HEK293 (cell line): ENCODE measurements at regions not wholly inside any gene's neighbourhood (a gene's known extent, or its start where the extent isn't known, plus 50 kb on each side); places are given as distances from the start of the nearest gene placed in this dataset.

ENCODE experiments used
- CTCF ChIA-PET: fragments of 350-600 bp; formaldehyde crosslinking; extraction: SDS; loops from one replicate; lab custom pipeline; 2021; ENCODE audit warnings: antibody characterized with exemption; lab: Yijun Ruan, JAX
- POLR2A ChIA-PET: fragments of 300-600 bp; formaldehyde crosslinking; extraction: SDS; loops from one replicate; lab custom pipeline; 2020; ENCODE audit warnings: antibody characterized with exemption, inconsistent platforms; lab: Yijun Ruan, JAX
- H3K27ac ChIP-seq: fragments of 200-500 bp; sonication (Bioruptor generic); 2 replicates; pipeline ENCODE4 v1.5.1; 2014; ENCODE audit warnings: low read depth, low read length, control low read depth, inconsistent platforms; ENCODE audit errors: extremely low read depth
- H3K36me3 ChIP-seq, 2 experiments: fragments of 200-500 bp in 1 of 2; sonication (Bioruptor generic) in 1 of 2; 1 replicate in 1 of 2; 2 replicates in 1 of 2; pipeline ENCODE4 v1.5.1; 2014 to 2017; ENCODE audit warnings: inconsistent platforms in 2 of 2, low read length in 2 of 2; ENCODE audit not compliant: control insufficient read depth in 2 of 2, insufficient read depth in 1 of 2
- H3K4me1 ChIP-seq: fragments of 200-500 bp; sonication (Bioruptor generic); 2 replicates; pipeline ENCODE4 v1.5.1; 2014; ENCODE audit warnings: mild to moderate bottlenecking, low read length, inconsistent platforms; ENCODE audit not compliant: control insufficient read depth, insufficient read depth
- H3K4me3 ChIP-seq: 2 replicates; pipeline ENCODE4 v1.5.1; 2011; ENCODE audit warnings: low read depth, mild to moderate bottlenecking, control low read depth, low read length, moderate library complexity
- H3K9me3 ChIP-seq: fragments of 200-500 bp; sonication (Bioruptor generic); 2 replicates; pipeline ENCODE4 v1.5.1; 2014; ENCODE audit warnings: low read depth, low read length, inconsistent platforms; ENCODE audit not compliant: control insufficient read depth, insufficient read depth
- OVOL3 ChIP-seq: fragments of 450-650 bp; formaldehyde crosslinking; IDR thresholded peaks from 2 replicates; pipeline ENCODE4 v1.5.1; 2016; ENCODE audit warnings: missing biosample characterization, missing genetic modification characterization
- RBAK ChIP-seq: fragments of 450-650 bp; formaldehyde crosslinking; IDR thresholded peaks from 2 replicates; pipeline ENCODE4 v1.5.1; 2016; ENCODE audit warnings: missing biosample characterization, missing genetic modification characterization
- WT1 ChIP-seq: fragments of 450-650 bp; formaldehyde crosslinking; IDR thresholded peaks from 2 replicates; pipeline ENCODE4 v1.5.1; 2016; ENCODE audit warnings: missing biosample characterization, missing genetic modification characterization
- ZEB2 ChIP-seq: fragments of 450-650 bp; formaldehyde crosslinking; IDR thresholded peaks from 2 replicates; pipeline ENCODE4 v1.5.1; 2016; ENCODE audit warnings: missing biosample characterization, missing genetic modification characterization
- ZFP3 ChIP-seq: fragments of 450-650 bp; formaldehyde crosslinking; IDR thresholded peaks from 2 replicates; pipeline ENCODE4 v1.5.1; 2016; ENCODE audit warnings: low read depth, missing biosample characterization, missing genetic modification characterization
- ZNF211 ChIP-seq: fragments of 450-650 bp; formaldehyde crosslinking; IDR thresholded peaks from 2 replicates; pipeline ENCODE4 v1.5.1; 2016; ENCODE audit warnings: low read depth, missing biosample characterization, missing genetic modification characterization
- ZNF23 ChIP-seq: fragments of 450-650 bp; formaldehyde crosslinking; IDR thresholded peaks from 2 replicates; pipeline ENCODE4 v1.5.1; 2016; ENCODE audit warnings: missing biosample characterization, missing genetic modification characterization, borderline replicate concordance
- ZNF239 ChIP-seq: fragments of 450-650 bp; formaldehyde crosslinking; IDR thresholded peaks from 2 replicates; pipeline ENCODE4 v1.5.1; 2016; ENCODE audit warnings: missing biosample characterization, missing genetic modification characterization
- ZNF324 ChIP-seq: fragments of 450-650 bp; formaldehyde crosslinking; IDR thresholded peaks from 2 replicates; pipeline ENCODE4 v1.5.1; 2016; ENCODE audit warnings: missing biosample characterization, missing genetic modification characterization
- ZNF558 ChIP-seq: fragments of 450-650 bp; formaldehyde crosslinking; IDR thresholded peaks from 2 replicates; pipeline ENCODE4 v1.5.1; 2016; ENCODE audit warnings: missing biosample characterization, missing genetic modification characterization
- ZNF600 ChIP-seq: fragments of 450-650 bp; formaldehyde crosslinking; IDR thresholded peaks from 2 replicates; pipeline ENCODE4 v1.5.1; 2016; ENCODE audit warnings: missing biosample characterization, missing genetic modification characterization
- ZNF677 ChIP-seq: fragments of 450-650 bp; IDR thresholded peaks from 2 replicates; pipeline ENCODE4 v1.5.0; 2018; ENCODE audit warnings: missing biosample characterization, mild to moderate bottlenecking, missing genetic modification characterization, moderate library complexity
- ZNF830 ChIP-seq: fragments of 450-650 bp; IDR thresholded peaks from 2 replicates; pipeline ENCODE4 v1.5.0; 2018; ENCODE audit warnings: missing biosample characterization, missing genetic modification characterization, low read depth, mild to moderate bottlenecking, moderate library complexity
- TF ChIP-seq, protein P1 (sequence below): fragments of 450-650 bp; formaldehyde crosslinking; IDR thresholded peaks from 2 replicates; pipeline ENCODE4 v1.5.1; 2016; ENCODE audit warnings: missing biosample characterization, missing genetic modification characterization, low read depth
- TF ChIP-seq, protein P2 (sequence below): fragments of 450-650 bp; formaldehyde crosslinking; IDR thresholded peaks from 2 replicates; pipeline ENCODE4 v1.5.1; 2016; ENCODE audit warnings: missing biosample characterization, missing genetic modification characterization
- TF ChIP-seq, protein P3 (sequence below): fragments of 450-650 bp; formaldehyde crosslinking; IDR thresholded peaks from 2 replicates; pipeline ENCODE4 v1.5.1; 2016; ENCODE audit warnings: missing biosample characterization, missing genetic modification characterization
- TF ChIP-seq, protein P4 (sequence below): fragments of 450-650 bp; formaldehyde crosslinking; IDR thresholded peaks from 2 replicates; pipeline ENCODE4 v1.5.1; 2017; ENCODE audit warnings: missing biosample characterization, mild to moderate bottlenecking, missing genetic modification characterization, moderate library complexity
- TF ChIP-seq, protein P5 (sequence below): fragments of 450-650 bp; formaldehyde crosslinking; IDR thresholded peaks from 2 replicates; pipeline ENCODE4 v1.5.1; 2016; ENCODE audit warnings: missing biosample characterization, missing genetic modification characterization

DNA sequence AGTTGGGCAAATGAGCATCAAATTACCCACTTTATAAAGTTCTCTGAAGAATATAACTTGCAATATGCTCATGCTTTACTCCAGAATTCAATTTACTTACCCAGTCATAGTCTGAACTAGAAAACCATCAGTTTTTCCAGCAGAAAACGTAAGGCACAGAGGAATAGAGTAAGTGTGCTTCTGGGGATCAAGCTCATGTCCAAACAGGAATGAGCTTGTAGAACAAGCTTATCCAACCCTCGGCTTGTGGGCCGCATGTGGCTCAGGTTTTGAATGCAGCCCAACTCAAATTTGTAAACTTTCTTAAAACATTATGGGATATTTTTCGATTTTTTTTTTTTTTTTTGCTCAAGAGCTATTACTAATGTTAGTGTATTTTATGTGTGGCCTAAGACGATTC, 308.5 kb upstream of the KLF12 start:
- POLR2A ChIA-PET: no interaction called here
- TF ChIP-seq, protein P1, sequence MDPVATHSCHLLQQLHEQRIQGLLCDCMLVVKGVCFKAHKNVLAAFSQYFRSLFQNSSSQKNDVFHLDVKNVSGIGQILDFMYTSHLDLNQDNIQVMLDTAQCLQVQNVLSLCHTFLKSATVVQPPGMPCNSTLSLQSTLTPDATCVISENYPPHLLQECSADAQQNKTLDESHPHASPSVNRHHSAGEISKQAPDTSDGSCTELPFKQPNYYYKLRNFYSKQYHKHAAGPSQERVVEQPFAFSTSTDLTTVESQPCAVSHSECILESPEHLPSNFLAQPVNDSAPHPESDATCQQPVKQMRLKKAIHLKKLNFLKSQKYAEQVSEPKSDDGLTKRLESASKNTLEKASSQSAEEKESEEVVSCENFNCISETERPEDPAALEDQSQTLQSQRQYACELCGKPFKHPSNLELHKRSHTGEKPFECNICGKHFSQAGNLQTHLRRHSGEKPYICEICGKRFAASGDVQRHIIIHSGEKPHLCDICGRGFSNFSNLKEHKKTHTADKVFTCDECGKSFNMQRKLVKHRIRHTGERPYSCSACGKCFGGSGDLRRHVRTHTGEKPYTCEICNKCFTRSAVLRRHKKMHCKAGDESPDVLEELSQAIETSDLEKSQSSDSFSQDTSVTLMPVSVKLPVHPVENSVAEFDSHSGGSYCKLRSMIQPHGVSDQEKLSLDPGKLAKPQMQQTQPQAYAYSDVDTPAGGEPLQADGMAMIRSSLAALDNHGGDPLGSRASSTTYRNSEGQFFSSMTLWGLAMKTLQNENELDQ: no peak
- TF ChIP-seq ZEB2 (tag by site-specific recombination) (no peak), ZNF239 (no peak), ZNF830 (tag by site-specific recombination) (no peak), ZNF558 (tag by site-specific recombination) (no peak), RBAK (tag by site-specific recombination) (no peak), ZNF23 (tag by site-specific recombination) (no peak), OVOL3 (tag by site-specific recombination) (no peak), WT1 (tag by site-specific recombination) (no peak), ZNF324 (no peak), ZNF677 (no peak), ZNF600 (tag by site-specific recombination) (no peak), ZFP3 (tag by site-specific recombination) (no peak), ZNF211 (tag by site-specific recombination) (no peak)
- TF ChIP-seq, protein P2, sequence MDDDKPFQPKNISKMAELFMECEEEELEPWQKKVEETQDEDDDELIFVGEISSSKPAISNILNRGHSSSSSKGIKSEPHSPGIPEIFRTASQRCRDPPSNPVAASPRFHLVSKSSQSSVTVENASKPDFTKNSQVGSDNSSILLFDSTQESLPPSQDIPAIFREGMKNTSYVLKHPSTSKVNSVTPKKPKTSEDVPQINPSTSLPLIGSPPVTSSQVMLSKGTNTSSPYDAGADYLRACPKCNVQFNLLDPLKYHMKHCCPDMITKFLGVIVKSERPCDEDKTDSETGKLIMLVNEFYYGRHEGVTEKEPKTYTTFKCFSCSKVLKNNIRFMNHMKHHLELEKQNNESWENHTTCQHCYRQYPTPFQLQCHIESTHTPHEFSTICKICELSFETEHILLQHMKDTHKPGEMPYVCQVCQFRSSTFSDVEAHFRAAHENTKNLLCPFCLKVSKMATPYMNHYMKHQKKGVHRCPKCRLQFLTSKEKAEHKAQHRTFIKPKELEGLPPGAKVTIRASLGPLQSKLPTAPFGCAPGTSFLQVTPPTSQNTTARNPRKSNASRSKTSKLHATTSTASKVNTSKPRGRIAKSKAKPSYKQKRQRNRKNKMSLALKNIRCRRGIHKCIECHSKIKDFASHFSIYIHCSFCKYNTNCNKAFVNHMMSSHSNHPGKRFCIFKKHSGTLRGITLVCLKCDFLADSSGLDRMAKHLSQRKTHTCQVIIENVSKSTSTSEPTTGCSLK (tag by site-specific recombination): no peak
- TF ChIP-seq, protein P3, sequence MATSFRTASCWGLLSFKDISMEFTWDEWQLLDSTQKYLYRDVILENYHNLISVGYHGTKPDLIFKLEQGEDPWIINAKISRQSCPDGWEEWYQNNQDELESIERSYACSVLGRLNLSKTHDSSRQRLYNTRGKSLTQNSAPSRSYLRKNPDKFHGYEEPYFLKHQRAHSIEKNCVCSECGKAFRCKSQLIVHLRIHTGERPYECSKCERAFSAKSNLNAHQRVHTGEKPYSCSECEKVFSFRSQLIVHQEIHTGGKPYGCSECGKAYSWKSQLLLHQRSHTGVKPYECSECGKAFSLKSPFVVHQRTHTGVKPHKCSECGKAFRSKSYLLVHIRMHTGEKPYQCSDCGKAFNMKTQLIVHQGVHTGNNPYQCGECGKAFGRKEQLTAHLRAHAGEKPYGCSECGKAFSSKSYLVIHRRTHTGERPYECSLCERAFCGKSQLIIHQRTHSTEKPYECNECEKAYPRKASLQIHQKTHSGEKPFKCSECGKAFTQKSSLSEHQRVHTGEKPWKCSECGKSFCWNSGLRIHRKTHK (tag by site-specific recombination): no peak
- TF ChIP-seq, protein P4, sequence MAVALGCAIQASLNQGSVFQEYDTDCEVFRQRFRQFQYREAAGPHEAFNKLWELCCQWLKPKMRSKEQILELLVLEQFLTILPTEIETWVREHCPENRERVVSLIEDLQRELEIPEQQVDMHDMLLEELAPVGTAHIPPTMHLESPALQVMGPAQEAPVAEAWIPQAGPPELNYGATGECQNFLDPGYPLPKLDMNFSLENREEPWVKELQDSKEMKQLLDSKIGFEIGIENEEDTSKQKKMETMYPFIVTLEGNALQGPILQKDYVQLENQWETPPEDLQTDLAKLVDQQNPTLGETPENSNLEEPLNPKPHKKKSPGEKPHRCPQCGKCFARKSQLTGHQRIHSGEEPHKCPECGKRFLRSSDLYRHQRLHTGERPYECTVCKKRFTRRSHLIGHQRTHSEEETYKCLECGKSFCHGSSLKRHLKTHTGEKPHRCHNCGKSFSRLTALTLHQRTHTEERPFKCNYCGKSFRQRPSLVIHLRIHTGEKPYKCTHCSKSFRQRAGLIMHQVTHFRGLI (tag by site-specific recombination): no peak
- TF ChIP-seq, protein P5, sequence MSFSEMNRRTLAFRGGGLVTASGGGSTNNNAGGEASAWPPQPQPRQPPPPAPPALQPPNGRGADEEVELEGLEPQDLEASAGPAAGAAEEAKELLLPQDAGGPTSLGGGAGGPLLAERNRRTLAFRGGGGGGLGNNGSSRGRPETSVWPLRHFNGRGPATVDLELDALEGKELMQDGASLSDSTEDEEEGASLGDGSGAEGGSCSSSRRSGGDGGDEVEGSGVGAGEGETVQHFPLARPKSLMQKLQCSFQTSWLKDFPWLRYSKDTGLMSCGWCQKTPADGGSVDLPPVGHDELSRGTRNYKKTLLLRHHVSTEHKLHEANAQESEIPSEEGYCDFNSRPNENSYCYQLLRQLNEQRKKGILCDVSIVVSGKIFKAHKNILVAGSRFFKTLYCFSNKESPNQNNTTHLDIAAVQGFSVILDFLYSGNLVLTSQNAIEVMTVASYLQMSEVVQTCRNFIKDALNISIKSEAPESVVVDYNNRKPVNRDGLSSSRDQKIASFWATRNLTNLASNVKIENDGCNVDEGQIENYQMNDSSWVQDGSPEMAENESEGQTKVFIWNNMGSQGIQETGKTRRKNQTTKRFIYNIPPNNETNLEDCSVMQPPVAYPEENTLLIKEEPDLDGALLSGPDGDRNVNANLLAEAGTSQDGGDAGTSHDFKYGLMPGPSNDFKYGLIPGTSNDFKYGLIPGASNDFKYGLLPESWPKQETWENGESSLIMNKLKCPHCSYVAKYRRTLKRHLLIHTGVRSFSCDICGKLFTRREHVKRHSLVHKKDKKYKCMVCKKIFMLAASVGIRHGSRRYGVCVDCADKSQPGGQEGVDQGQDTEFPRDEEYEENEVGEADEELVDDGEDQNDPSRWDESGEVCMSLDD (tag by site-specific recombination): no peak
- TF ChIP-seq, all 188 proteins: peak for 0
- H3K4me3 ChIP-seq: no peak overlapping the region
- CTCF ChIA-PET: interaction anchor here (0.5 to 0.7 kb wide), 2 partner anchors 126 to 147 kb away, joined by 3 to 4 read pairs; no protein-coding TSS in a partner anchor
- no peaks in the 10 kb centered on the region for H3K4me1 ChIP-seq
- H3K9me3 ChIP-seq: no peaks in the 10 kb centered on the region
- H3K36me3 ChIP-seq: no peaks in the 10 kb centered on the region
- no peak overlapping the region for H3K27ac ChIP-seq
